Calu3 (cell line): ENCODE measurements at regions not wholly inside any gene's neighbourhood (a gene's known extent, or its start where the extent isn't known, plus 50 kb on each side); places are given as distances from the start of the nearest gene placed in this dataset.
"Not testable (repeated sequence)": the region's sequence is repeated elsewhere in the genome, so short reads cannot be mapped to it uniquely, and the experiment has no call there.

Experiments used
- BruUV-seq: library from RNA; stranded (reverse); fragments of 400-500 nt; replicated peaks from 2 replicates; lab custom pipeline; 2021; lab: Mats Ljungman, UMichigan
- CTCF ChIA-PET: fragments of 300-600 bp; sonication (Branson Sonifier 250); formaldehyde crosslinking; loops from one replicate; lab custom pipeline; 2022; ENCODE audit warnings: antibody characterized with exemption; lab: Charles Lee
- DNase-seq: peaks from one replicate; pipeline ENCODE4 v3.0.0; 2022
- H3K27ac Mint-ChIP-seq: one replicate; pipeline ENCODE4 v1.8.0; 2022; ENCODE audit warnings: mixed read lengths; ENCODE audit not compliant: unreplicated experiment
- H3K27me3 Mint-ChIP-seq: one replicate; pipeline ENCODE4 v1.8.0; 2022; ENCODE audit warnings: mixed read lengths; ENCODE audit not compliant: unreplicated experiment
- H3K36me3 Mint-ChIP-seq: one replicate; pipeline ENCODE4 v1.8.0; 2022; ENCODE audit warnings: mild to moderate bottlenecking, moderate library complexity, mixed read lengths; ENCODE audit not compliant: insufficient read depth, unreplicated experiment
- H3K4me1 Mint-ChIP-seq: one replicate; pipeline ENCODE4 v1.8.0; 2022; ENCODE audit warnings: mild to moderate bottlenecking, low read depth, mixed read lengths; ENCODE audit not compliant: unreplicated experiment
- H3K4me3 Mint-ChIP-seq: one replicate; pipeline ENCODE4 v1.8.0; 2022; ENCODE audit warnings: mild to moderate bottlenecking, low read depth, moderate library complexity, mixed read lengths; ENCODE audit not compliant: unreplicated experiment
- H3K9me3 Mint-ChIP-seq: one replicate; pipeline ENCODE4 v1.8.0; 2022; ENCODE audit warnings: low read depth, mixed read lengths; ENCODE audit not compliant: unreplicated experiment
- intact Hi-C: fragments of 100-400 bp; cut with micrococcal nuclease; formaldehyde crosslinking; loops from one replicate; pipeline ENCODE4 v1.10.0; 2022; ENCODE audit not compliant: unreplicated experiment
- TF ChIP-seq, protein P1 (sequence below): fragments of 200-600 bp; IDR thresholded peaks from one replicate; pipeline ENCODE4 v1.8.0; 2022; ENCODE audit warnings: antibody characterized with exemption; ENCODE audit not compliant: unreplicated experiment

DNA sequence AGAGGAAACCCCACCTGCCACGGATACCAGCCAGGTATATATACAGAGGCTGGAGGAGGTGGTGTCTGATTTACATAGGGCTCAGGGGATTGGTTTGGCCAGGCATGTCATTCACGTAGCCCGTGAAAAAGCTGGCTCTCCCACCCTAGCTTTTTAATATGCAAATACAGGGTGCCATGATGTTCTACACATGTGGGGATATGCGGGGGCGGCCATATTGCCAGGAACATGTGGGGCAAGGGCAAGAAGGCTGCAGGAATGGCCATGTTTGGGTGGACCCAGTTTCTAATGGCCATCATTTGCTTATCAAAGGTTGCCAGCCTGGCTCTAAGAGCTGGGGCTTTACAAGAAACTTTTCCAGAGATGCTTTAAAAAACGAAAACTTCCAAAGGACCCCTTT, 131.5 kb upstream of the KIF5B start:
- CTCF ChIA-PET = interaction anchor here (0.7 kb wide), 2 partner anchors 11 to 24 kb away, joined by 4 to 6 read pairs; no protein-coding TSS in a partner anchor
- no peaks in the 10 kb centered on the region for H3K27me3 Mint-ChIP-seq
- TF ChIP-seq, protein P1, sequence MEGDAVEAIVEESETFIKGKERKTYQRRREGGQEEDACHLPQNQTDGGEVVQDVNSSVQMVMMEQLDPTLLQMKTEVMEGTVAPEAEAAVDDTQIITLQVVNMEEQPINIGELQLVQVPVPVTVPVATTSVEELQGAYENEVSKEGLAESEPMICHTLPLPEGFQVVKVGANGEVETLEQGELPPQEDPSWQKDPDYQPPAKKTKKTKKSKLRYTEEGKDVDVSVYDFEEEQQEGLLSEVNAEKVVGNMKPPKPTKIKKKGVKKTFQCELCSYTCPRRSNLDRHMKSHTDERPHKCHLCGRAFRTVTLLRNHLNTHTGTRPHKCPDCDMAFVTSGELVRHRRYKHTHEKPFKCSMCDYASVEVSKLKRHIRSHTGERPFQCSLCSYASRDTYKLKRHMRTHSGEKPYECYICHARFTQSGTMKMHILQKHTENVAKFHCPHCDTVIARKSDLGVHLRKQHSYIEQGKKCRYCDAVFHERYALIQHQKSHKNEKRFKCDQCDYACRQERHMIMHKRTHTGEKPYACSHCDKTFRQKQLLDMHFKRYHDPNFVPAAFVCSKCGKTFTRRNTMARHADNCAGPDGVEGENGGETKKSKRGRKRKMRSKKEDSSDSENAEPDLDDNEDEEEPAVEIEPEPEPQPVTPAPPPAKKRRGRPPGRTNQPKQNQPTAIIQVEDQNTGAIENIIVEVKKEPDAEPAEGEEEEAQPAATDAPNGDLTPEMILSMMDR = no peak
- no peak overlapping the region for H3K4me3 Mint-ChIP-seq
- no TSS peak for BruUV-seq
- H3K9me3 Mint-ChIP-seq = no peaks in the 10 kb centered on the region
- no peak overlapping the region for H3K27ac Mint-ChIP-seq
- no peak for DNase-seq
- H3K4me1 Mint-ChIP-seq = peaks cover 17% of the 10 kb centered on the region
- no peaks in the 10 kb centered on the region for H3K36me3 Mint-ChIP-seq
- intact Hi-C loops = no loop called here

DNA sequence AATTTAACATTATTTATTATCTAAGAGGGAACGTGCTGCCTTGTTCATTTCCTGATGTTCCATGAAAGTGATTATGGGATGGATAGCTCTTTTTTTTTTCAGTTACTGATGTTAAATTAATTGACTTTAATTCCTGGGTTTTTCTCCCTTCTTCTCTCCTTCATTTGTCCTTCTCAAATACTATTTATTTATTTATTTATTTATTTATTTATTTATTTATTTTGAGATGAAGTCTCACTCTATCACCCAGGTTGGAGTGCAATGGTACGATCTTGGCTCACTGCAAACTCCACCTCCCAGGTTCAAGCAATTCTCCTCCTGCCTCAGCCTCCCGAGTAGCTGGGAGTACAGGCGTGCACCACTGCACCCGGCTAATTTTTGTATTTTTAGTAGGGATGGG, 127.4 kb upstream of the KIF5B start:
- intact Hi-C loops, H3K9me3 Mint-ChIP-seq, H3K4me3 Mint-ChIP-seq, BruUV-seq, DNase-seq, H3K27me3 Mint-ChIP-seq, H3K4me1 Mint-ChIP-seq, H3K27ac Mint-ChIP-seq, H3K36me3 Mint-ChIP-seq: not testable (repeated sequence)
- CTCF ChIA-PET = interaction anchor here (0.7 kb wide), 1 partner anchor 21 kb away, joined by 3 read pairs; no protein-coding TSS in a partner anchor

DNA sequence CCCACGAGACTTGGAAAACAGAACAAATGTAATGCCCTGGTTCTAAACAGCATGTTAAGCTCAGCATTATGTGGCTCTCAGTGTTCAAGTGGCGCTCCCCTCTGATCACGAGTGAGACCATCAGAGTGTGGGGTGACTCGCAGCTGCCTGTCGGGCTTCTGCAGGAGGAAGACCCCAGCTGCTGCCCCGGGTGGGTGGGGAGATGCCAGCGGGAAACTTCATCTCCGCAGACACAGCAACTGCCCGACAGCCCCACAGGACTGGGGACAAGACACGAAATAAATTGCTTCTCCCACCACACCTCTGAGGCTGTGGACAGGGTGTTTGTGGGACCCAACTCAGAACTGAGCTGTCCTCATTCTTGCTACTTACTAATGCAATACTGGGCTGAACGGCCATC, 126.3 kb upstream of the KIF5B start:
- intact Hi-C loops = no loop called here
- no peak for DNase-seq
- Mint-ChIP-seq H3K9me3 (no peaks in the 10 kb centered on the region), H3K36me3 (no peaks in the 10 kb centered on the region), H3K4me3 (no peak overlapping the region), H3K4me1 (no peaks in the 10 kb centered on the region), H3K27me3 (no peaks in the 10 kb centered on the region), H3K27ac (no peak overlapping the region)
- TF ChIP-seq, protein P1 = no peak
- no TSS peak for BruUV-seq
- CTCF ChIA-PET = no interaction called here

DNA sequence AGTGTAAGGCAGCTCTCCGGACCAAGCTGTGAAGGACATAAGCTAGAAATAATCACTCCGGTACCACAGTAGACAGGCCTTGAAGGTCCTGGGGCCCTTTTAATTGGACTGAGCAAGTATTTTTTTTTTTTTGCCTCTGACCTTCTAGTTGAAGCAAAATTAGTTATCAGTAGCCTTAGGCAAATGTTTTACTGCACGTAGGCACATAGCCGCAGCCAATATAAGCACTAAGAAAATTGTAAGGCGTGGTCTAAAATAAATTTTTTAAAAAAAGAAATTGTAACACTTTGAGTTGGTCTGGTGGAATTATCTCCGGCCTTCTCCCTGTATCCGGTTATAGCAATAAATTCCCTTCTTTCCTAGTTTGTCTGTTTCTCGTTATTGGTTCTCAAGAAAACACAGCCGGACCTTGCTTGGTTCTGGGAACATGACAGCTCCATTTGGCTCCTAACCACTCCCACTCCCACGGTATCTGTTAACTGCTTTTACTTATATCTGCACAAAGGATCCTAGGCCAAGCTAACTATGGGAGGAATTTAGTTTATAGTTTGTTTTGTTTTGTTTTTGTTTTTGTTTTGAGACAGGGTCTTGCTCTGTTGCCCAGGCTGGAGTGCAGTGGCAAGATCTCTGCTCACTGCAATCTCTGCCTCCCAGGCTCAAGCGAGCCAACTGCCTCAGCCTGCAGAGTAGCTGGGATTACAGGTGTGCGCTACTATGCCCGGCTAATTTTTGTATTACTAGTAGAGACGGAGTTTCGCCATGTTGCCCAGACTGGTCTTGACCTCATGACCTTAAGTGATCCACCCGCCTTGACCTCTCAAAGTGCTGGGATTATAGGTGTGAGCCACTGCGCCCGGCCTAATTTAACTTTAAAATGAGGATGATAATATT, 124.4 kb upstream of the KIF5B start:
- Mint-ChIP-seq H3K36me3 (no peaks in the 10 kb centered on the region), H3K9me3 (no peaks in the 10 kb centered on the region), H3K27ac (no peak overlapping the region), H3K27me3 (no peaks in the 10 kb centered on the region), H3K4me3 (no peak overlapping the region), H3K4me1 (no peaks in the 10 kb centered on the region)
- CTCF ChIA-PET = no interaction called here
- BruUV-seq = no TSS peak
- DNase-seq = no peak
- intact Hi-C loops = no loop called here
- TF ChIP-seq, protein P1 = no peak

DNA sequence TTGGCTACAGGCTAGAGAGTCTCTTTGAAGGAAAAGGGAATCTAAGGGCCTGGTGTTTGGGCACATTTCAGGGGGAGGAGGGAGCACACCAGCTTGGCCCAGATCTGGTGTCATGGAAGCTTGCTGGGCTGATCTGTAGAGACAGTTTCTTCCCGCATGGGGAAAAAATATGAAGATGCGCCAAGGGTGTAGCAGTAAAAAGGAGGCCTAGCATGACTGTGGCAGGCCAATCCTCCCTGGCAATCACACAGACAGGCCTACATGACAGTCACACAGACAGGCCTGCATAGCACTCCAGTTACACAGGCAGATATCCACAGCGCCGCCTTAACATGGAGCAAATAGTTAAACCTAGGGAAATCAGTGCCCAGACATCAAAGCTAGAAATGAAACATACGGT, 123.6 kb upstream of the KIF5B start:
- TF ChIP-seq, protein P1 = no peak
- no TSS peak for BruUV-seq
- no peak for DNase-seq
- CTCF ChIA-PET = no interaction called here
- Mint-ChIP-seq H3K27me3 (no peaks in the 10 kb centered on the region), H3K27ac (no peak overlapping the region), H3K9me3 (no peaks in the 10 kb centered on the region), H3K4me3 (no peak overlapping the region), H3K36me3 (no peaks in the 10 kb centered on the region), H3K4me1 (no peaks in the 10 kb centered on the region)
- intact Hi-C loops = no loop called here

DNA sequence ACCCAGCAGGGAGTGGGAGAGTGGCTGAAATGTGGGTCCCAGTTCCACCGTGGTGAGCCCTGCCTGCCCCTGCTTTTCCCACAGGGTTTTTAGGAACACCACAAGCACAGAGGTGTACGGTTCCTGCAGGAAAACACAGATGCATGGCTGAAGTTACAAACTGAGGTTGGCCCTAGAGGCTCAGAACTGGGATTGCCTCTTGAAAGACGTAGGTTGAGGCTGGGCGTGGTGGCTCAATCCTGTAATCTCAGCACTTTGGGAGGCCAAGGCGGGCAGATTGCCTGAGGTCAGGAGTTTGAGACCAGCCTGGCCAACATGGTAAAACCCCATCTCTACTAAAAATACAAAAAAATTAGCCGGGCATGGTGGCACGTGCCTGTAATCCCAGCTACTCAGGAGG, 121.4 kb upstream of the KIF5B start:
- BruUV-seq, H3K4me3 Mint-ChIP-seq, H3K9me3 Mint-ChIP-seq, H3K4me1 Mint-ChIP-seq, intact Hi-C loops, CTCF ChIA-PET, H3K36me3 Mint-ChIP-seq, H3K27ac Mint-ChIP-seq, DNase-seq, H3K27me3 Mint-ChIP-seq: not testable (repeated sequence)
